Right hindlimb (tissue), 1 donor: ENCODE measurements at regions not wholly inside any gene's neighbourhood (a gene's known extent, or its start where the extent isn't known, plus 50 kb on each side); places are given as distances from the start of the nearest gene placed in this dataset.

ENCODE experiments used
- DNase-seq: peaks from one replicate; pipeline ENCODE4 v3.0.0-alpha.2; 2018

- DNase-seq, result no peak
Measured at GRCh38 chr13:88919970-88920628, 1248.9 kb downstream of the SLITRK5 start.

DNA sequence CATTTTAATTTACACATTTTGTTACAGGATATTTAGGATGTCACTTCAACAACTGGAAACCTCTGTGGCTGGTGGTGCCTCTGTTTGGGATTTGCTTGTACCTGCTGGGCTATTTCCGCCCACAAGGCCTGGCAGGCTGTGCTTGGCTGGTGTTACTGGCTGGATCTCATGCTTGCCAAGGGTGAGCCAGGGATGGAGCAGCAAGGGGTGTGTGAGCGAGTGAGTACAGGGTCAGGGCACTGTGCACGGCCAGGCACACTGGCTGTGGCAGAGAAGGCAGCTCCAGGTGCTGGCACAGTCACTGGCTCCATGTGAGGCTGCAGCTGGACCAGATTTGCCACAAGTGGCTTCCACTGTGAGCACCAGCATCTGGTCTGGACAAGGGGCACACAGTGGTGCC is 1254.8 kb downstream of the SLITRK5 start:
- DNase-seq, result no peak

GRCh38 chr13:88926890-88927502 is 1255.8 kb downstream of the SLITRK5 start:
- no peak for DNase-seq

DNA sequence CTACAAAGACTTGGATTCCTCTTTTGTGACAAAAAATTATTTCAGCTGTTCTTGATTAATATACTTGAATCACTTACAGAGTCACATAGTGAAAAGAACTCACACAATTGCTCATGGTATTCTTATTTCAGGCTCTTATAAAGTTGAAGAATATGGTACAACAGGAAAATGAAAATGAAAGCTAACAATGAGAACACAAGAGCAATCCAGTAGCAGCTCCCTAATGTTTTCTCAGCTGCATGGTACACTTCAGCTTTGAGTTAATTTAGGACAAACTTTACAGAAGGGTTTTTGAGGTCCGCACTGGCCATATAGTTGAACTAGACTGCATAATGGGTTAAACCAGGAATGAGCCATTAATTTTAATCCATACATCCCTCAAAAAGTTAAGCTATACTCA is 1261.8 kb downstream of the SLITRK5 start:
- no peak for DNase-seq

- DNase-seq, result no peak
Measured at GRCh38 chr13:88937384-88937783, 1266.2 kb downstream of the SLITRK5 start.

DNA sequence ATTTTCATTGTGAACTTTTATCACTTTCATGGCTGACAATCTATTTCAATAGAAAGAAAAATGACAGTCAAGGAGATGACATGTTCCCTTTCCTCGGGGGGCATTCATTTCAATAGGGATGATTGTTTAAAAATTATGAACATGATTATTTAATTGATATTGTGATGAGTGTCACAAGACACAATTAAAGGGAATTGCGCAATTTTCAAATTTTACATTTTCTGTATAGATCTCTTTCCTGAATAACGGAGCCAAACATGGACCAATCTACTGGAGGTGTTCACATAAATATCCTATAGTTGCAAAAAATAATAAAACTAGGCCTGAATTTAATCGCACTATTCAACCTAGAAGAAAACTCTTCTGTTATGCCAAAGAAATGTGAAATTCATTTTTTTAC is 1274.6 kb downstream of the SLITRK5 start:
- DNase-seq, result no peak

DNA sequence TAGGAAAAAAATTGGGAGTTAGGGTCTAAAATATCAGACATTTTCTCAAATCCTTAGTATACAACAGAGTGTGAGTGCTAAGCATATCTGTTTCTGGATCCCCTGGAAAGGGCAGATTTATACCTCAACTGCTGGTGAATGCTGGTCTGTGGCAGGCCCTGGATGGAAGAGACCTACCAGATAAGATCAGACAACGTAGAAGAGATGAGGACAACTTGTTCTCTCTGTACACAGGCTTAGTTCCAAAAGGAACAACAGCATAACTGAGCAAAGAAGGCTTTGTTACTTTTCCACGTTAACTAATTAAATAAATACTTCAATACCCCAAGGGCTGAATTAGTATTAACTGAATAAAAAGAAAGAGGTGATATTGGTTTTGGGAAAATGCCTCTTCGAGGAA is 1277.3 kb downstream of the SLITRK5 start:
- DNase-seq, result no peak

- DNase-seq, result no peak
Measured at GRCh38 chr13:88958821-88959220, 1287.7 kb downstream of the SLITRK5 start.

DNA sequence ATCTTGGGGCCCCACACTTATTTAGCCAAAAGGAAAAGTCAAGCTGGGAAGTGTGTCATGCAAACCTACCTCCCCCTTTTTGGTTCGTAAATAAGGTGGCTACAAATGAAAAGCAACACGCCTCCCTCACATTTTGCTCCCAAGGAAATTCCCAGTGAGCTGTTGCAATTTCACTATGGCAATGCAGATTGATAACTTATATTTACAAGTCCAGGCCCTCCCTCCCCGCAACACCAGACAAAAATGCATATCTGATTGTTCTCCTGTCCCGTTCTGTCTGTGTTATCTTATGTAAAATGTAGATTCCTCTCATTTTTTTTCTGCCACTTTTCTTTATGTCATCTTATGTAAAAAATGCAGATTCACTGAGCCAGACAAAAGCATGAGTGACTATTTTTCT is 1305.3 kb downstream of the SLITRK5 start:
- DNase-seq, result no peak

GRCh38 chr13:88978607-88979006 is 1307.4 kb downstream of the SLITRK5 start:
- DNase-seq, result no peak

- DNase-seq, result peak; percentile 15
Measured at GRCh38 chr13:88979465-88980175, 1308.4 kb downstream of the SLITRK5 start.

GRCh38 chr13:89003656-89004055 is 1332.5 kb downstream of the SLITRK5 start:
- DNase-seq, result no peak

DNA sequence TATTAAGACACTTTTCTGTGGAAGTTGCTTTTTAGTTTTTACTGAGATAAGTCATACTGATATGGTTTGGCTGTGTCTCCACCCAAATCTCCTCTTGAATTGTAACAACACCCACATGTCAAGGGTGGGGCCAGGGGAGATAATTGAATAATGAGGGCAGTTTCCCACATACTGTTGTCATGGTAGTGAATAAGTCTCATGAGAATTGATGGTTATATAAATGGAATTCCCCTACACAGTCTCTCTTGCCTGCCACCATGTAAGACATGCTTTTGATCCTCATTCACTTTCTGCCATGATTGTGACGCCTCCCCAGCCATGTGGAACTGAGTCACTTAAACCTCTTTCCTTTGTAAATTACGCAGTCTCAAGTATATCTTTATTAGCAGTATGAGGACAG is 1340.4 kb downstream of the SLITRK5 start:
- DNase-seq, result no peak

- DNase-seq, result no peak
Measured at GRCh38 chr13:89027694-89028306, 1356.6 kb downstream of the SLITRK5 start.

DNA sequence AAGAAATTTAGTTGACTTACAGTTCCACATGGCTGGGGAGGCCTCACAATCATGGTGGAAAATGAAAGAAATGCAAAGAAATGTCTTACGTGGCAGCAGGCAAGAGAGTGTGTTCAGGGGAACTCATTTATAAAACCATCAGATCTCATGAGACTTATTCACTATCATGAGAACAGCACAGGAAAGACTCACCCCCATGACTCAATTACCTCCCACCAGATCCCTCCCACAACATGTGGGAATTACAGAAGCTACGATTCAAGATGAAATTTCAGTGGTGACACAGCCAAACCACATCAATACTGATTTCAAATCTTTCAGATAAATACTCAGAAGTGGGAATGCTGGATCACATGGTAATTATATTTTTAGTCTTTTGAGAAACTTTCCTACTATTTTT is 1357.9 kb downstream of the SLITRK5 start:
- DNase-seq, result no peak

DNA sequence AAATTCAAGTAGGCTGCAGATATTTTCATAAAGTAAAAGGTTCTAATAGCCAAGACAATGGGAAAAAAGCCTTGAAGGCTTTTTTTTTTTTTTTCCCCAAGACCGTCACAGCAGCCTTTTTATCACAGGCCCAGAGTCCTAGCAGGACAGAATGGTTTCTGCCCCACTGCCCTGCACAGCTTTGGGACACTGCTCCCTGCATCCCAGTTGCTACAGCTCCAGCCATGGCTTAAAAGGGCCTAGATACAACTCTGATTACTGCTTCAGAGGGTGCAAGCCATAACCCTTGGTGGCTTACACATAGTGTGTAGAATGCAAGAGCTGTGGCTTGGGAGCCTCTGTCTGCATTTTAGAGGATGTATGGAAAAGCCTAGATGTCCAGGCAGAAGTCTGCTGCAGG is 1362.8 kb downstream of the SLITRK5 start:
- DNase-seq, result no peak

DNA sequence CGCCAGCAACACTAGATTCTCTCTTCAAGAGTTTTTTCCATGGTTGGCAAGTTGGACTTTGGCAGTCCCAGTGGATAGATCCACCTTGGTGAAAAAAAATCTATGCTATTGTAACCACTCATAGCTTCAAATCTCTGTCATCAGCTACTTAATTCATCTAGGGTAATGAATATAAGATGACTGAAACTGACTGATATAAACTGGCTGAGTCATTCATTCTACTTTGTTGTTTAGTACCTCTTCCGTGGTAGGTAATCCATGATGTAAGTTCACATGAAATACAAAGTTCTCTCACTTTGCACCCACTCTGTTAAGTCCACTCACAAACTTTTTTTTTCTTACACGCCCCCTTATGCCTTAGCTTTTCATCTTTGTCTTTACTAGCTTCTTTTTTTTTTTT is 1381.5 kb downstream of the SLITRK5 start:
- DNase-seq, result no peak

DNA sequence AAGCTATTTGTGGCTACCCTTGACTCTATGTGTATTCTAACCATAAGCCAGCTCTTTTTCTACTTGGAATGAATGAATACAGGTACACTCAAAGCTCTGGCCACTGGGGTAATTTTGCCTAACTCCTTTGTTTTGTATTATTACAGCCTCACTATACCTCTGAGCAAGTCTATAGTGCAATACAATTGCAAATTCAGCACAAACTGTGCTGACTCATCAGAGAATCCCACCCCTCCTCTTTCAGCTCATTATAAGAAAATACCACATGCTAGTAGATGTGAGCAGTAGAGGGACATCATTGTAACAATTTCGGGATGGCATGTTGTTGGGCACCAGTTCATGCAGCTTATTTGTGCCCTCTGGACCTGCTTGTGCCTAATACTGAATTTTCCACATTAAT is 1382.2 kb downstream of the SLITRK5 start:
- no peak for DNase-seq

DNA sequence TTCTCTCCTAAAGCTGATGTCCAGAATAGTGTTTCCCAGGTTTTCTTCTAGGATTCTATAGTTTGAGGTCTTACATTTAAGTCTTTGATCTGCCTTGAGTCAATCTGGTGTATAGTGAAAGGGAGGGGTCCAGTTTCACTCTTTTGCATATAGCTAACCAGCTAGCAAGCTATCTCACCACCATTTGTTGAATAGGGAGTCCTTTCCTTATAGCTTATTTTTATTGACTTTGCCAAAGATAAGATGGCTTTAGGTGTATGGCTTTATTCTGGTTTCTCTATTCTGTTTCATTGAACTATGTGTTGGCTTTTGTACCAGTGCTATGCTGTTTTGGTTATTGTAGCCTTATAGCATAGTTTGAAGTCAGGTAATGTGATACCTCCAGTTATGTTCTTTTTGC is 1386.1 kb downstream of the SLITRK5 start:
- DNase-seq, result no peak

DNA sequence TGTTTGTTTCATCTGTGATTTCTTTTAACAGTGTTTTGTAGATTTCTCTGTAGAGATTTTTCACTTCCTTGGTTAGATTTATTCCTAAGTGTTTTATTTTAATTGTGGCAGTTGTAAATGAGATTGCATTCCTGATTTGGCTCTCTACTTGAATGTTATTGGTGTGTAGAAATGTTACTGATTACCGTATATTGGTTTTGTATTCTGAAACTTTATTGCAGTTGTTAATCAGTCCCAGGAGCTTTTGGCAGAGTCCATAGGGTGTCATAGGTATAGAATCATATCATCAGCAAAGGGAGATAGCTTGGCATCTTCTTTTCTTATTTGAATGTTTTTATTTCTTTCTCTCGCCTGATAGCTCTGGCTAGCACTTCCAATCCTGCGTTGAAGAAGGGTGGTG is 1386.7 kb downstream of the SLITRK5 start:
- no peak for DNase-seq

GRCh38 chr13:89061821-89062220 is 1390.7 kb downstream of the SLITRK5 start:
- DNase-seq, result no peak

GRCh38 chr13:89066868-89067466 is 1395.8 kb downstream of the SLITRK5 start:
- peak; percentile 20 for DNase-seq

DNA sequence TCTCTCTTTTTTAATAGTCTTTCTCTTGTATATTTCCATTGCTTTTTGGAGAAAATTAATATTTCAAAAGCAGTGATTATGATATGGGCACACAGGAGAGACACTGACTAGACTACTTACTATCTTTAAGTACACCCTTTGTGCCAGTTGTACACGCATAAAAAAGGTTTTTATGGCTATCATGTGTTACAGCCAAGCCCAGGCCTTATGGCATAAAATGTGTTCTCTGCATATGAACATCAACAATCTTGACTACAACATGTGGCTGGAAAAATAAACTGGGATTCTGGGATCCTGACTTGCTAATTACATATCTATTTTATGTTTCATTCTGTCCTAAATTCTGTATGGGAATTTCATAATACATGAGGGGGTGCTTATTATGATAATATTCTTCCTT is 1401.8 kb downstream of the SLITRK5 start:
- DNase-seq, result no peak

DNA sequence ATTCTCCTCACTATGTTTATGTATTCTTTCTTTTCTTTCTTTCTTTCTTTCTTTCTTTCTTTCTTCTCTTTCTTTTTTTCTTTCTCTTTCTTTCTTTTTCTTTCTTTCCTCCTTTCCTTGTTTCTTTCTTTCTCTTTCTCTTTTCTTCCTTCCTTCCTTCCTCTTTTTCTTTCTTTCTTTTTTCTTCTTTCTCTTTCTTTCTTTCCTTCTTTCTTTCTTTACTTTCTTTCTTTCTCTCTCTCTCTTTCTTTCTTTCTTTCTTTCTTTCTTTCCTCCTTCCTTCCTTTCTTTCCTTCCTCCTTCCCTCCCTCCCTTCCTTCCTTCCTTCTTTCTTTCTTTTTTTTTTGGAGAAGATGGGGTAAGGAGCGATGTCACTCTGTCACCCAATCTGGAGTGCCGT is 1405.5 kb downstream of the SLITRK5 start:
- no peak for DNase-seq
